HEK293T (cell line): ENCODE measurements at regions not wholly inside any gene's neighbourhood (a gene's known extent, or its start where the extent isn't known, plus 50 kb on each side); places are given as distances from the start of the nearest gene placed in this dataset.

Experiments
- CTCF ChIA-PET: fragments of 350-600 bp; formaldehyde crosslinking; extraction: SDS; loops from one replicate; lab custom pipeline; 2021; ENCODE audit warnings: antibody characterized with exemption, inconsistent platforms; lab: Yijun Ruan, JAX
- POLR2A ChIA-PET: fragments of 350-600 bp; formaldehyde crosslinking; extraction: SDS; loops from one replicate; lab custom pipeline; 2020; ENCODE audit warnings: antibody characterized with exemption, inconsistent platforms; lab: Yijun Ruan, JAX
- DNase-seq: peaks from one replicate; pipeline ENCODE4 v3.0.0; 2012; ENCODE audit warnings: mixed read lengths; ENCODE audit errors: extremely low spot score
- ARNT ChIP-seq: fragments of 450-650 bp; IDR thresholded peaks from 2 replicates; pipeline ENCODE4 v1.6.1; 2017; ENCODE audit warnings: mild to moderate bottlenecking
- BHLHE40 ChIP-seq: fragments of 450-650 bp; IDR thresholded peaks from 2 replicates; pipeline ENCODE4 v1.6.1; 2016; ENCODE audit warnings: mild to moderate bottlenecking, moderate library complexity, borderline replicate concordance
- CTBP1 ChIP-seq: fragments of 450-650 bp; IDR thresholded peaks from 2 replicates; pipeline ENCODE4 v1.6.1; 2016; ENCODE audit warnings: borderline replicate concordance
- ELF4 ChIP-seq: fragments of 450-650 bp; IDR thresholded peaks from 2 replicates; pipeline ENCODE4 v1.6.1; 2017; ENCODE audit warnings: antibody characterized with exemption
- FOXA1 ChIP-seq: fragments of 450-650 bp; IDR thresholded peaks from 2 replicates; pipeline ENCODE4 v1.6.1; 2016; ENCODE audit warnings: mild to moderate bottlenecking
- FOXK2 ChIP-seq: fragments of 450-650 bp; IDR thresholded peaks from 2 replicates; pipeline ENCODE4 v1.6.1; 2016; ENCODE audit warnings: mild to moderate bottlenecking
- FOXM1 ChIP-seq: fragments of 450-650 bp; IDR thresholded peaks from 2 replicates; pipeline ENCODE4 v1.6.1; 2017; ENCODE audit warnings: mild to moderate bottlenecking, borderline replicate concordance
- HDGF ChIP-seq: fragments of 450-650 bp; IDR thresholded peaks from 2 replicates; pipeline ENCODE4 v1.6.1; 2017; ENCODE audit warnings: antibody characterized with exemption, borderline replicate concordance
- L3MBTL2 ChIP-seq: fragments of 450-650 bp; conservative IDR thresholded peaks from 2 replicates; pipeline ENCODE4 v1.6.1; 2016; ENCODE audit warnings: mild to moderate bottlenecking
- LEF1 ChIP-seq: fragments of 450-650 bp; IDR thresholded peaks from 2 replicates; pipeline ENCODE4 v1.6.1; 2017; ENCODE audit warnings: mild to moderate bottlenecking, borderline replicate concordance
- NFRKB ChIP-seq: fragments of 450-650 bp; IDR thresholded peaks from 2 replicates; pipeline ENCODE4 v1.6.1; 2016; ENCODE audit warnings: mild to moderate bottlenecking, moderate library complexity
- PKNOX1 ChIP-seq: fragments of 450-650 bp; IDR thresholded peaks from 2 replicates; pipeline ENCODE4 v1.6.1; 2016
- SP1 ChIP-seq: fragments of 450-650 bp; IDR thresholded peaks from 2 replicates; pipeline ENCODE4 v1.6.1; 2017
- SUZ12 ChIP-seq: fragments of 450-650 bp; IDR thresholded peaks from 2 replicates; pipeline ENCODE4 v1.6.1; 2016; ENCODE audit warnings: mild to moderate bottlenecking
- TARDBP ChIP-seq: fragments of 450-650 bp; IDR thresholded peaks from 2 replicates; pipeline ENCODE4 v1.6.1; 2016
- ZNF384 ChIP-seq: fragments of 450-650 bp; IDR thresholded peaks from 2 replicates; pipeline ENCODE4 v1.6.1; 2016

- POLR2A ChIA-PET: no interaction called here
- CTCF ChIA-PET: no interaction called here
- TF ChIP-seq BHLHE40: no peak
- no peak for TF ChIP-seq ARNT
- TF ChIP-seq LEF1: no peak
- TF ChIP-seq TARDBP: no peak
- no peak for DNase-seq
These were observed 292.5 kb upstream of the SATB1 start for GRCh38 chr3:18717598-18717997.

GRCh38 chr3:18716821-18717220 is 291.7 kb upstream of the SATB1 start:
- TF ChIP-seq HDGF (no peak), FOXA1 (no peak), FOXK2 (no peak), SP1 (no peak), FOXM1 (no peak), ARNT (no peak), TARDBP (no peak), ELF4 (no peak), CTBP1 (no peak), BHLHE40 (no peak), LEF1 (no peak), SUZ12 (no peak), L3MBTL2 (no peak), ZNF384 (no peak), PKNOX1 (no peak), NFRKB (no peak)
- no peak for DNase-seq
- POLR2A ChIA-PET: no interaction called here
- CTCF ChIA-PET: no interaction called here

GRCh38 chr3:18716101-18716500 is 291.0 kb upstream of the SATB1 start:
- POLR2A ChIA-PET: no interaction called here

GRCh38 chr3:18715208-18715607 is 290.1 kb upstream of the SATB1 start:
- TF ChIP-seq LEF1 (no peak), ELF4 (no peak), HDGF (no peak), ZNF384 (no peak), TARDBP (no peak), CTBP1 (no peak), L3MBTL2 (no peak), FOXK2 (no peak), FOXM1 (no peak), SUZ12 (no peak), PKNOX1 (no peak)
- DNase-seq: no peak
- ChIA-PET CTCF (no interaction called here), POLR2A (no interaction called here)

More at GRCh38 chr3:18716101-18716500, 291.0 kb upstream of the SATB1 start:
- TF ChIP-seq HDGF: no peak
- DNase-seq: no peak
- CTCF ChIA-PET: no interaction called here

- ChIA-PET CTCF (no interaction called here), POLR2A (no interaction called here)
These were observed 288.4 kb upstream of the SATB1 start for GRCh38 chr3:18713577-18713951.

GRCh38 chr3:18712713-18713576 is 287.8 kb upstream of the SATB1 start:
- DNase-seq: no peak
- ChIA-PET POLR2A (no interaction called here), CTCF (no interaction called here)
- TF ChIP-seq PKNOX1: no peak
- TF ChIP-seq HDGF: no peak
- TF ChIP-seq BHLHE40: no peak
- TF ChIP-seq SP1: no peak
- no peak for TF ChIP-seq ELF4
- TF ChIP-seq FOXM1: no peak
- no peak for TF ChIP-seq L3MBTL2
- TF ChIP-seq FOXA1: no peak
- no peak for TF ChIP-seq NFRKB
- no peak for TF ChIP-seq ZNF384

More at GRCh38 chr3:18713577-18713951, 288.4 kb upstream of the SATB1 start:
- TF ChIP-seq LEF1: no peak
- no peak for TF ChIP-seq NFRKB
- TF ChIP-seq TARDBP: no peak
- TF ChIP-seq L3MBTL2: no peak
- no peak for TF ChIP-seq FOXM1
- DNase-seq: no peak

GRCh38 chr3:18704326-18704725 is 279.2 kb upstream of the SATB1 start:
- TF ChIP-seq CTBP1 (no peak), PKNOX1 (no peak), FOXM1 (no peak), FOXK2 (no peak), L3MBTL2 (no peak), HDGF (no peak), SP1 (no peak), ELF4 (no peak), ARNT (no peak), SUZ12 (no peak), TARDBP (no peak), NFRKB (no peak), ZNF384 (no peak), BHLHE40 (no peak), FOXA1 (no peak), LEF1 (no peak)
- ChIA-PET CTCF (no interaction called here), POLR2A (no interaction called here)
- DNase-seq: no peak
